ENCODE measurements at regions not wholly inside any gene's neighbourhood (a gene's known extent, or its start where the extent isn't known, plus 50 kb on each side); places are given as distances from the start of the nearest gene placed in this dataset.

- H3K4me3 ChIP-seq (ENCODE audit: low read depth, low read length) = no peak overlapping the region
- no peak for TF ChIP-seq CTCF (conservative IDR thresholded peaks at IDR 0.05; ENCODE audit: low read depth, low read length)
- peak; percentile 2 for DNase-seq (ENCODE audit: low read depth)
These were observed 52.3 kb downstream of the PLEKHG1 start for GRCh38 chr6:150651808-150652470.

- no peak for TF ChIP-seq CTCF (conservative IDR thresholded peaks at IDR 0.05; ENCODE audit: low read depth, low read length)
- no peak overlapping the region for H3K4me3 ChIP-seq (ENCODE audit: low read depth, low read length)
- DNase-seq (ENCODE audit: low read depth) = peak; percentile 23
These were observed 53.3 kb downstream of the PLEKHG1 start for GRCh38 chr6:150652848-150653613.

- H3K4me3 ChIP-seq (ENCODE audit: low read depth, low read length) = no peak overlapping the region
- no peak for TF ChIP-seq CTCF (conservative IDR thresholded peaks at IDR 0.05; ENCODE audit: low read depth, low read length)
- DNase-seq (ENCODE audit: low read depth) = no peak
These were observed 54.9 kb downstream of the PLEKHG1 start for GRCh38 chr6:150654608-150655007.

GRCh38 chr6:150656156-150656555, 56.5 kb downstream of the PLEKHG1 start:
- no peak overlapping the region for H3K4me3 ChIP-seq (ENCODE audit: low read depth, low read length)
- TF ChIP-seq CTCF (conservative IDR thresholded peaks at IDR 0.05; ENCODE audit: low read depth, low read length) = no peak
- no peak for DNase-seq (ENCODE audit: low read depth)

- TF ChIP-seq CTCF (conservative IDR thresholded peaks at IDR 0.05; ENCODE audit: low read depth, low read length) = no peak
- no peak for DNase-seq (ENCODE audit: low read depth)
- H3K4me3 ChIP-seq (ENCODE audit: low read depth, low read length) = no peak overlapping the region
These were observed 58.7 kb downstream of the PLEKHG1 start for GRCh38 chr6:150658421-150658820.

- TF ChIP-seq CTCF (conservative IDR thresholded peaks at IDR 0.05; ENCODE audit: low read depth, low read length) = no peak
- DNase-seq (ENCODE audit: low read depth) = no peak
- H3K4me3 ChIP-seq (ENCODE audit: low read depth, low read length) = no peak overlapping the region
These were observed 59.5 kb downstream of the PLEKHG1 start for GRCh38 chr6:150659046-150659763.
